DOHH2 (cell line): ENCODE measurements at regions not wholly inside any gene's neighbourhood (a gene's known extent, or its start where the extent isn't known, plus 50 kb on each side); places are given as distances from the start of the nearest gene placed in this dataset.

Experiments used
- H3F3A ChIP-seq: fragments of 200-600 bp; sonication (generic), shearing (Covaris generic); 2 replicates; pipeline ENCODE4 v1.6.0; 2016; ENCODE audit warnings: antibody characterized with exemption, mild to moderate bottlenecking; ENCODE audit not compliant: control insufficient read depth, insufficient read depth
- H3K27ac ChIP-seq: fragments of 200-600 bp; sonication (generic); 2 replicates; pipeline ENCODE4 v1.5.1; 2014; ENCODE audit warnings: low read depth, mild to moderate bottlenecking, low read length, moderate library complexity
- H3K27me3 ChIP-seq: fragments of 200-600 bp; sonication (generic); 2 replicates; pipeline ENCODE4 v1.6.1; 2014; ENCODE audit warnings: mild to moderate bottlenecking, low read length, mixed read lengths; ENCODE audit not compliant: control insufficient read depth
- H3K36me3 ChIP-seq: fragments of 200-600 bp; sonication (generic); 2 replicates; pipeline ENCODE4 v1.6.1; 2014; ENCODE audit warnings: mild to moderate bottlenecking, low read length, moderate library complexity, mixed read lengths; ENCODE audit not compliant: control insufficient read depth
- H3K4me1 ChIP-seq: fragments of 200-600 bp; sonication (generic); 2 replicates; pipeline ENCODE4 v1.6.1; 2014; ENCODE audit warnings: mild to moderate bottlenecking, low read length, mixed read lengths; ENCODE audit not compliant: control insufficient read depth
- H3K4me2 ChIP-seq: fragments of 200-600 bp; sonication (generic); 2 replicates; pipeline ENCODE4 v1.6.0; 2014; ENCODE audit warnings: mild to moderate bottlenecking, low read length, moderate library complexity
- H3K4me3 ChIP-seq: fragments of 200-600 bp; sonication (generic); 2 replicates; pipeline ENCODE4 v1.5.1; 2014; ENCODE audit warnings: mild to moderate bottlenecking, low read length, mixed read lengths
- H3K79me2 ChIP-seq: fragments of 200-600 bp; sonication (generic); 2 replicates; pipeline ENCODE4 v1.6.1; 2014; ENCODE audit warnings: mild to moderate bottlenecking, low read length, mixed read lengths; ENCODE audit not compliant: control insufficient read depth
- H3K9me2 ChIP-seq: fragments of 200-600 bp; sonication (generic); replicated peaks from 2 replicates; pipeline ENCODE4 v1.6.1; 2014; ENCODE audit warnings: mild to moderate bottlenecking, low read length, mixed read lengths; ENCODE audit not compliant: control insufficient read depth
- H3K9me3 ChIP-seq: fragments of 200-600 bp; sonication (generic); 2 replicates; pipeline ENCODE4 v1.6.1; 2014; ENCODE audit warnings: antibody characterized with exemption, low read length, mixed read lengths; ENCODE audit not compliant: control insufficient read depth, insufficient read depth
- H4K20me1 ChIP-seq: fragments of 200-600 bp; sonication (generic); 2 replicates; pipeline ENCODE4 v1.6.0; 2014; ENCODE audit warnings: low read depth, mild to moderate bottlenecking, antibody characterized with exemption, low read length, moderate library complexity; ENCODE audit not compliant: control insufficient read depth, insufficient read depth
- EZH2phosphoT487 ChIP-seq: fragments of 200-600 bp; sonication (generic); IDR thresholded peaks from 2 replicates; pipeline ENCODE4 v1.6.1; 2017; ENCODE audit warnings: borderline replicate concordance, mild to moderate bottlenecking, antibody characterized with exemption, low read length, moderate library complexity, mixed read lengths
- TF ChIP-seq, protein P1 (sequence below): fragments of 200-600 bp; sonication (generic); IDR thresholded peaks from one replicate; pipeline ENCODE4 v1.5.1; 2014; ENCODE audit warnings: antibody characterized with exemption, mild to moderate bottlenecking, low read depth, low read length; ENCODE audit not compliant: poor library complexity, severe bottlenecking

DNA sequence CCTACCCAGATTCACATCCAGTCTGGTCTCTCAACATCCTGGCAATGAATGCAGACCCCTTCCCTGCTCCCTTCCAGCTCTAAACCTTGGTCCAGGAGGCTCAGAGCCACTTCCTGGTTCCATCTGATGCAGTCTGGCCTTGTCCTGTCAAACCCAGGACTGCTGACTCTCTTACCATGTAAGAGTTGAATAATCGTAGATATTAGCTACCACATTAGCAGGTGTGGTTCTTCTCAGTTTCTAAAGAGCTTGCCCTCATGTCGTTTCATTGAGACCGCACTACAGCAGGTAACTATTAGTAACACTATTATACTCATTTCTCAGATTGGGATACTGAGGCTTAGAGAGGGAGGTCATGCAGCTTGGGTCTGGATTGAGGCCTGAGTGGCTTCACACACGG lies 133.3 kb downstream of the BOD1 start:
- H4K20me1 ChIP-seq: no peaks in the 10 kb centered on the region
- H3K4me3 ChIP-seq: no peak overlapping the region
- no peaks in the 10 kb centered on the region for H3K9me2 ChIP-seq
- H3K9me3 ChIP-seq: no peaks in the 10 kb centered on the region
- peaks cover 8% of the 10 kb centered on the region; the same call in 1 of the 2 replicates for H3K27me3 ChIP-seq
- no peaks in the 10 kb centered on the region for H3K79me2 ChIP-seq
- no peak for TF ChIP-seq EZH2phosphoT487
- TF ChIP-seq, protein P1, sequence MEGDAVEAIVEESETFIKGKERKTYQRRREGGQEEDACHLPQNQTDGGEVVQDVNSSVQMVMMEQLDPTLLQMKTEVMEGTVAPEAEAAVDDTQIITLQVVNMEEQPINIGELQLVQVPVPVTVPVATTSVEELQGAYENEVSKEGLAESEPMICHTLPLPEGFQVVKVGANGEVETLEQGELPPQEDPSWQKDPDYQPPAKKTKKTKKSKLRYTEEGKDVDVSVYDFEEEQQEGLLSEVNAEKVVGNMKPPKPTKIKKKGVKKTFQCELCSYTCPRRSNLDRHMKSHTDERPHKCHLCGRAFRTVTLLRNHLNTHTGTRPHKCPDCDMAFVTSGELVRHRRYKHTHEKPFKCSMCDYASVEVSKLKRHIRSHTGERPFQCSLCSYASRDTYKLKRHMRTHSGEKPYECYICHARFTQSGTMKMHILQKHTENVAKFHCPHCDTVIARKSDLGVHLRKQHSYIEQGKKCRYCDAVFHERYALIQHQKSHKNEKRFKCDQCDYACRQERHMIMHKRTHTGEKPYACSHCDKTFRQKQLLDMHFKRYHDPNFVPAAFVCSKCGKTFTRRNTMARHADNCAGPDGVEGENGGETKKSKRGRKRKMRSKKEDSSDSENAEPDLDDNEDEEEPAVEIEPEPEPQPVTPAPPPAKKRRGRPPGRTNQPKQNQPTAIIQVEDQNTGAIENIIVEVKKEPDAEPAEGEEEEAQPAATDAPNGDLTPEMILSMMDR: no peak
- H3K4me1 ChIP-seq: no peaks in the 10 kb centered on the region
- H3K4me2 ChIP-seq: no peak overlapping the region
- H3K27ac ChIP-seq: no peak overlapping the region
- no peaks in the 10 kb centered on the region for H3K36me3 ChIP-seq
- no peaks in the 10 kb centered on the region for H3F3A ChIP-seq

DNA sequence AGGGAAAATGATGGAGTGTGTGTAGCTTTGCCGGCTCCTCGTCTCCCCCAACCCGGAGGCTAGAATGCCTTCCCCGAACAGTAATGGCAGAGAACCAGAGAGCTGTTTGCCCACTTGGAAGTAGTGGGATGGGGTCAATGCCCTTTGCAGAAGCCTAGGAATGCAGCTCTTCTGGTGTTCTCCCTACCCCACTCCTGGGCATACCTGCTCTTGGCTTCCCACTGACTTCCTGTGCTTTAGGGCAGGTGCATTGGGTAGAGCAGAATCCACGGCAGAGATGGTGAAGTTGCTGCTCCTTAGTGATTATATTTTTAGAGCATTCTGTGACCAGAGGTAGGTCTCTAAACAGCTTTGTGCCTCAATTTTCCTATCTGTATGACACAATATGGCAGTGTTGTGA lies 134.6 kb downstream of the BOD1 start:
- H3K27ac ChIP-seq: no peak overlapping the region
- H3K4me1 ChIP-seq: no peaks in the 10 kb centered on the region
- H3F3A ChIP-seq: no peaks in the 10 kb centered on the region
- H3K27me3 ChIP-seq: peaks cover 8% of the 10 kb centered on the region; the same call in 1 of the 2 replicates
- H3K79me2 ChIP-seq: no peaks in the 10 kb centered on the region
- H3K36me3 ChIP-seq: no peaks in the 10 kb centered on the region
- no peaks in the 10 kb centered on the region for H3K9me2 ChIP-seq
- no peaks in the 10 kb centered on the region for H4K20me1 ChIP-seq
- H3K4me2 ChIP-seq: no peak overlapping the region
- no peaks in the 10 kb centered on the region for H3K9me3 ChIP-seq
- TF ChIP-seq EZH2phosphoT487: no peak
- TF ChIP-seq, protein P1: no peak
- no peak overlapping the region for H3K4me3 ChIP-seq

DNA sequence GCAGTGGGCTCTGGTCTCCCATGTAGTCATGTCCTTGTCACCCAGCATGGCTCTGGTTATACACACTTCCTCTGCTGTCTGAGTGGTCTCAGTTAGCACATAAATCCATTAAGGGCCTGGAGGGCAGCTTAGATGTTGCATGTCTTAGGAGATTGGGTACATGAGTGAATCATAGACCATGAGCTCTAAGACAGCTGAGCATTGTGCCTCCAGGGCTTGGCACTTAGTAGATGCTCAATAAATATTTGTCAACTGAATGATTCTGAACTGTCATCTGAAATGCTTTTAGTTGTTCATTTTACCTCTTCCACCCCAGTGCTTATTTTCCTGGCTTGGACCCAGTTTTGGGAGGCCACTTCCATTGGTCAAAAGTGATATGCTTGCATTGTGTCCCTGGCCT lies 135.6 kb downstream of the BOD1 start:
- Histone ChIP-seq H3K36me3 (no peaks in the 10 kb centered on the region), H3K27me3 (peaks cover 5% of the 10 kb centered on the region; the same call in 1 of the 2 replicates), H3K27ac (no peak overlapping the region), H3K4me1 (no peaks in the 10 kb centered on the region), H3F3A (no peaks in the 10 kb centered on the region), H3K4me3 (no peak overlapping the region), H4K20me1 (no peaks in the 10 kb centered on the region), H3K4me2 (no peak overlapping the region), H3K9me3 (no peaks in the 10 kb centered on the region), H3K9me2 (no peaks in the 10 kb centered on the region), H3K79me2 (no peaks in the 10 kb centered on the region)
- no peak for TF ChIP-seq EZH2phosphoT487
- TF ChIP-seq, protein P1: no peak
